ENCODE measurements at regions not wholly inside any gene's neighbourhood (a gene's known extent, or its start where the extent isn't known, plus 50 kb on each side); places are given as distances from the start of the nearest gene placed in this dataset.
A peak's percentile ranks its signal among the peaks of the same experiment; 100 is the strongest.

GRCh38 chr4:187799735-187800134 is 195.8 kb upstream of the ZFP42 start:
- 79% methylated on average over 2 of the region's 2 CpGs for WGBS
- Histone ChIP-seq H3K27ac (no peak overlapping the region), H3K36me3 (no peaks in the 10 kb centered on the region), H3K27me3 (no peaks in the 10 kb centered on the region), H3K4me1 (no peaks in the 10 kb centered on the region), H3K9me3 (peaks cover 10% of the 10 kb centered on the region), H3K4me3 (no peak overlapping the region)
- no peak for TF ChIP-seq POLR2AphosphoS5 (IDR thresholded peaks at IDR 0.05)
- no peak for DNase-seq (ENCODE audit: low spot score in 2 of 2)

- DNase-seq (ENCODE audit: low spot score in 2 of 2) = no peak
- H3K9me3 ChIP-seq = no peaks in the 10 kb centered on the region
- no peaks in the 10 kb centered on the region for H3K27me3 ChIP-seq
- H3K4me1 ChIP-seq = no peaks in the 10 kb centered on the region
- H3K4me3 ChIP-seq = no peak overlapping the region
- no peaks in the 10 kb centered on the region for H3K36me3 ChIP-seq
- 56% methylated on average over 9 of the region's 9 CpGs for WGBS
- H3K27ac ChIP-seq = no peak overlapping the region
- TF ChIP-seq, protein P1, sequence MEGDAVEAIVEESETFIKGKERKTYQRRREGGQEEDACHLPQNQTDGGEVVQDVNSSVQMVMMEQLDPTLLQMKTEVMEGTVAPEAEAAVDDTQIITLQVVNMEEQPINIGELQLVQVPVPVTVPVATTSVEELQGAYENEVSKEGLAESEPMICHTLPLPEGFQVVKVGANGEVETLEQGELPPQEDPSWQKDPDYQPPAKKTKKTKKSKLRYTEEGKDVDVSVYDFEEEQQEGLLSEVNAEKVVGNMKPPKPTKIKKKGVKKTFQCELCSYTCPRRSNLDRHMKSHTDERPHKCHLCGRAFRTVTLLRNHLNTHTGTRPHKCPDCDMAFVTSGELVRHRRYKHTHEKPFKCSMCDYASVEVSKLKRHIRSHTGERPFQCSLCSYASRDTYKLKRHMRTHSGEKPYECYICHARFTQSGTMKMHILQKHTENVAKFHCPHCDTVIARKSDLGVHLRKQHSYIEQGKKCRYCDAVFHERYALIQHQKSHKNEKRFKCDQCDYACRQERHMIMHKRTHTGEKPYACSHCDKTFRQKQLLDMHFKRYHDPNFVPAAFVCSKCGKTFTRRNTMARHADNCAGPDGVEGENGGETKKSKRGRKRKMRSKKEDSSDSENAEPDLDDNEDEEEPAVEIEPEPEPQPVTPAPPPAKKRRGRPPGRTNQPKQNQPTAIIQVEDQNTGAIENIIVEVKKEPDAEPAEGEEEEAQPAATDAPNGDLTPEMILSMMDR (IDR thresholded peaks at IDR 0.05) = no peak
- no peak for TF ChIP-seq EP300 (IDR thresholded peaks at IDR 0.05)
- TF ChIP-seq POLR2AphosphoS5 (IDR thresholded peaks at IDR 0.05) = no peak
- TF ChIP-seq POLR2A (IDR thresholded peaks at IDR 0.05) = no peak
Measured at GRCh38 chr4:187811591-187811990, 184.0 kb upstream of the ZFP42 start.

DNA sequence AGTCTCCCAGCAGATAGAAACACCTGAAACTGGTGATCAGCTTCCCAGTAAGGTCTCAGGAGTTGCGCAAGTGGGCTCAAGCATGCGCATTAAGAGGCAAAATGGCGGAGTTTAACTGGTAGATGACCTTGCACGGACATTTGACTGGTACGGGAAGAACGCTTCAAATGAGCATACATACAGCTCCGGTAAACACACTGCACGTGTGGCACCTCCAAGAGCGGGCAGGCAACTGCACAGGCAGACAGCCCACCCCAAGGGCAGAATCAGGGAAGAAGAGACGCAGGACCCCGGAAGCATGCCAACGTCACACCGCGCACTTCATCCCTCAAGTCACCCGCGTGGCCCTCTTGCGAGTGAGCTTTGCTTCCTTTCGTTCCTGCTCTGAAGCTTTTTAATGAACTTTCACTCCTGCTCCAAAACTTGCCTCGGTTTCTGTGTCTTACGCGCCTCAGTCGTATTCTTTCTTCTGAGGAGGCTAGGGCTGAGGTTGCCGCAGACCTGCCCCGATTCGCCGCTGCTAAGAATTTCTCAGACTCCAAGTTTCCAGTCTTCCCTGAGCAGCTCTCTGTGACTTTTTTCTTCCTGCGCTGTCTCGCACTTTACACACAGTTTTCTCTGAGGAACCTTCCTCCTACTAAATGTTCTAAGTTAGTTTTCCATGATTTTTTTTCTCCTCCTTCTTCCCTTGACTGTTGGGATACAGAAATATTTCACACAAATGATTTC is 180.7 kb upstream of the ZFP42 start:
- Histone ChIP-seq H3K36me3 (no peaks in the 10 kb centered on the region), H3K4me3 (peak overlapping the region; percentile 34), H3K27ac (no peak overlapping the region), H3K9me3 (peaks cover 5% of the 10 kb centered on the region), H3K4me1 (no peaks in the 10 kb centered on the region), H3K27me3 (no peaks in the 10 kb centered on the region)
- 88% methylated on average over 28 of the region's 28 CpGs for WGBS
- TF ChIP-seq POLR2AphosphoS5 (IDR thresholded peaks at IDR 0.05) (no peak), POLR2A (IDR thresholded peaks at IDR 0.05) (no peak), EP300 (IDR thresholded peaks at IDR 0.05) (no peak)
- TF ChIP-seq, protein P1 (IDR thresholded peaks at IDR 0.05) = no peak
- DNase-seq (ENCODE audit: low spot score in 2 of 2) = no peak

DNA sequence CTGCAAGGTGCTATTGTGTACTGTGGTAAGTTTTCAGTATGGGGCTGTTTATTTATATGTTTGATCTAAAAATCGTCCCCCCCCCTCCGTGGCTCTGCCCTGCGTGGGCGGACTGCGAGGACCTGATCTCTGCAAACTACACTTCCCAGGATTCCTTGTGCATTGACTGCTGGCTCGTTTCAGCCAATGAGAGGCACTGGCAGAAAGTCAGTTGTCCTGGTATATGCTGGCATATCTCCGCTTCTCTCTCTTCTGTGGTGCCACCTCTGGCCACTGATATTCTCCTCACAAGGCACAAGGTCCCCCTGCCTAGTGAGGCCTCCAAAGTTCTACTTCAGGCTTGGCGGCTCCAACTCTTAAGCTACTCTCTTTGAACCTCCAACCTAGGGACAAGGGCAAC is 168.8 kb upstream of the ZFP42 start:
- Histone ChIP-seq H3K27me3 (no peaks in the 10 kb centered on the region), H3K9me3 (no peaks in the 10 kb centered on the region), H3K27ac (no peak overlapping the region), H3K4me3 (no peak overlapping the region), H3K36me3 (no peaks in the 10 kb centered on the region), H3K4me1 (no peaks in the 10 kb centered on the region)
- TF ChIP-seq POLR2A (IDR thresholded peaks at IDR 0.05) = no peak
- TF ChIP-seq, protein P1 (IDR thresholded peaks at IDR 0.05) = no peak
- TF ChIP-seq POLR2AphosphoS5 (IDR thresholded peaks at IDR 0.05) = no peak
- TF ChIP-seq EP300 (IDR thresholded peaks at IDR 0.05) = no peak
- DNase-seq (ENCODE audit: low spot score in 2 of 2) = no peak
- 77% methylated on average over 8 of the region's 8 CpGs for WGBS

DNA sequence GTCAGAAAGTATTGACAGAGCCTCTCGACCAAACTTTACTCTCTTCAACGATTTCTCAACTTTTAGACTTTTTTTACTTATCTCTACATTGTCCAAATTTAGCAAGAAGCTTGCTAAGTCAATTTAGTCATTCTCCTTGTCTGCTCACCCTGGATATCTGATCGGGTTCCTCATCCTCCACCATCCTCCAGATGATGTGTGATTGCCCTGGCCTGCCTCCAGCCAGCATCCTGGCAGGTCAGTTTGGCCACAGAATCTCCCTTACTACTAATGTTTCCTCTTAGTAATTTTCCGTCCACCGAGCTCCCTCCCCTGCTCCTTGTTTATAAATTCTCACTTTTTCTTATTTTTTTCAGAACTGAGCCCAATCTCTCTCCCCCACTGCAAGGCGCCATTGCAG is 167.9 kb upstream of the ZFP42 start:
- Histone ChIP-seq H3K4me1 (no peaks in the 10 kb centered on the region), H3K36me3 (no peaks in the 10 kb centered on the region), H3K4me3 (no peak overlapping the region), H3K27ac (no peak overlapping the region), H3K27me3 (no peaks in the 10 kb centered on the region), H3K9me3 (no peaks in the 10 kb centered on the region)
- DNase-seq (ENCODE audit: low spot score in 2 of 2) = no peak
- WGBS = 79% methylated on average over 6 of the region's 6 CpGs
- TF ChIP-seq POLR2AphosphoS5 (IDR thresholded peaks at IDR 0.05) = no peak
- no peak for TF ChIP-seq POLR2A (IDR thresholded peaks at IDR 0.05)
- TF ChIP-seq, protein P1 (IDR thresholded peaks at IDR 0.05) = no peak
- TF ChIP-seq EP300 (IDR thresholded peaks at IDR 0.05) = no peak

GRCh38 chr4:187839765-187840164 is 155.8 kb upstream of the ZFP42 start:
- Histone ChIP-seq H3K4me3 (no peak overlapping the region), H3K36me3 (no peaks in the 10 kb centered on the region), H3K27me3 (no peaks in the 10 kb centered on the region), H3K9me3 (no peaks in the 10 kb centered on the region), H3K27ac (no peak overlapping the region), H3K4me1 (no peaks in the 10 kb centered on the region)
- DNase-seq (ENCODE audit: low spot score in 2 of 2) = no peak
- TF ChIP-seq, protein P1 (IDR thresholded peaks at IDR 0.05) = no peak
